ENCODE measurements at regions not wholly inside any gene's neighbourhood (a gene's known extent, or its start where the extent isn't known, plus 50 kb on each side); places are given as distances from the start of the nearest gene placed in this dataset.

GRCh38 chr3:154898443-154898842, 181.7 kb upstream of the MME start:
- TF ChIP-seq POLR2A (IDR thresholded peaks at IDR 0.05) (no peak), CTCF (IDR thresholded peaks at IDR 0.05) (no peak)
